D721Med (cell line): ENCODE measurements at regions not wholly inside any gene's neighbourhood (a gene's known extent, or its start where the extent isn't known, plus 50 kb on each side); places are given as distances from the start of the nearest gene placed in this dataset.

ENCODE experiments used
- DNase-seq: peaks from one replicate; pipeline ENCODE4 v3.0.0; 2011; ENCODE audit warnings: low spot score; ENCODE audit not compliant: insufficient read length
- FAIRE-seq: peaks from 2 replicates; lab custom pipeline; 2011; peaks lifted over from hg19 to GRCh38; lab: Jason Lieb, UNC
- TF ChIP-seq, protein P1 (sequence below): IDR thresholded peaks from 2 replicates; pipeline ENCODE4 v1.5.1; 2012; ENCODE audit warnings: mild to moderate bottlenecking, control low read depth; ENCODE audit not compliant: insufficient read depth; ENCODE audit errors: missing control alignments

DNA sequence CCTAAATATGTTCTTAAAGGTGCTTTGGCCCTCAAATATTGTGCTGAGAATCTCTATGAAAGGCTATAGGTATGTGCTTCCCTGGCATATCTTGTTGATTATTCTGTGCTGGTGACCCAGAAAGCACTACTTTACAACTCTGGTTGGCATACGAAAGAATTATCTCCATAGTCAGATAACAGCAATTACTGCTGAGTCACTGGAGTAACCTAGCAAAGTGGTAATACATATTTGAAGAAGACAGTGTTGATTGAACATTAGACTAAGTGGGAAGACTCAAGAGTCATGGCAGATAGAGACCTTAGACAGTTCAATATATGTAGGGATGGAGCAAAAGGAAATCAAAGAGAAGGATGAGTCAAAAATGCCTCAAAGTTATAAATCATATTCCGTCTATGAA, 1978.5 kb upstream of the LRRTM1 start:
- FAIRE-seq (no peak), DNase-seq (no peak)
- TF ChIP-seq, protein P1, sequence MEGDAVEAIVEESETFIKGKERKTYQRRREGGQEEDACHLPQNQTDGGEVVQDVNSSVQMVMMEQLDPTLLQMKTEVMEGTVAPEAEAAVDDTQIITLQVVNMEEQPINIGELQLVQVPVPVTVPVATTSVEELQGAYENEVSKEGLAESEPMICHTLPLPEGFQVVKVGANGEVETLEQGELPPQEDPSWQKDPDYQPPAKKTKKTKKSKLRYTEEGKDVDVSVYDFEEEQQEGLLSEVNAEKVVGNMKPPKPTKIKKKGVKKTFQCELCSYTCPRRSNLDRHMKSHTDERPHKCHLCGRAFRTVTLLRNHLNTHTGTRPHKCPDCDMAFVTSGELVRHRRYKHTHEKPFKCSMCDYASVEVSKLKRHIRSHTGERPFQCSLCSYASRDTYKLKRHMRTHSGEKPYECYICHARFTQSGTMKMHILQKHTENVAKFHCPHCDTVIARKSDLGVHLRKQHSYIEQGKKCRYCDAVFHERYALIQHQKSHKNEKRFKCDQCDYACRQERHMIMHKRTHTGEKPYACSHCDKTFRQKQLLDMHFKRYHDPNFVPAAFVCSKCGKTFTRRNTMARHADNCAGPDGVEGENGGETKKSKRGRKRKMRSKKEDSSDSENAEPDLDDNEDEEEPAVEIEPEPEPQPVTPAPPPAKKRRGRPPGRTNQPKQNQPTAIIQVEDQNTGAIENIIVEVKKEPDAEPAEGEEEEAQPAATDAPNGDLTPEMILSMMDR, result no peak

DNA sequence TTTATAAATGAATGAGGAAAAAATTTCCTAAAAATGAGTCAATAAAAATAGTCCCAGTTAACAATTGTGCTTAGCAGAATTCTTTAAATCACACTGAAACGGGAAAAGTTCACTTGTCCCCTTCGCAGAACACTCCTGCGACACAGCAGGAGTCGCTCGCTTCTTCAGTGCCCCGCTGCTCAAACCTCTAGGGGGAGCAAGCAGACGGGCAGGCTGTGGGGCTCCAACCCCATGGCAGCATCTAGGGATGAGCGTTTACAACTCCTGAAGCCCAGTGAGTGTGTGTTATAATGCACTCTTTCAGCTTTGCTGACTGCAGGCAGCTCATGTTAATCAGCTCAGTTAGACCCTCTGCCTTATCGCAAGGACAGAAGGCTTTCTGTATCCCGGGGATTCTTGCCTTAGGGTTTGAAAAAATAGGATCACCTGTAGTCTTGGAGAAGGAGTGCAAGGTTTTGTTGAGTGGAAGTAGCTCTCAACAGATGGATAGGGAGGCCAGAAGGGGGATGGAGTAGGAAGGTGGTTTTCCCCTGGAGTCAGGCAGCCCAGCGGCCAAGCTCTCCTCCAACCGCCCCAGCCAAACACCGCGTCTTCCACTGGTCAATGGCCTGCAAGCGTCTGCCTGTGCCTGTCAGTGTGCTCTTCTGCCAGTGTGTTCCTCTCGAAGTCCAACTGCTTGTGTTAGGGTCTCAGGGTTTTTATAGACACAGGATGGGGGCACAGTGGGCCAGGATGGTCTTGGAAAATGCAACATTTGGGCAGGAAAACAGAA, 1977.7 kb upstream of the LRRTM1 start:
- no peak for DNase-seq
- FAIRE-seq, result no peak
- TF ChIP-seq, protein P1, result no peak

DNA sequence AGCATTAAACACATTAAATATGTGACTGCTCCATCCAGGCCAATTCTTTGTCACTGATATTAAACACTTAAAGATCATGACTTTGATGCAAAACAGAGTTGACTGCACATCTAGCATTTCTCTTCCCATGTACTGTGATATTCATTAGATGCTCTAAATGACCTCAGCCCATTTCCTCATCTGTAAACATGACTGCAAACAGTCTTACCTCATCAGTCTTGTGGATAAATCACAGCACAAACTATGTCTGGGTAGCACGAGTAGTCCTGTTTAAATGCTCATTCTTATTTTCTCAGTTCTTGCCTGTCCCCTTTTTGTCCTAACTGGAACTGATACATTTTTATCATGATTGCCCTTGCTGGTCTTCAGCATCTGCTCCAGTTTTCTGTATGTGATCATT, 1974.8 kb upstream of the LRRTM1 start:
- FAIRE-seq (no peak), DNase-seq (no peak)
- TF ChIP-seq, protein P1, result no peak

DNA sequence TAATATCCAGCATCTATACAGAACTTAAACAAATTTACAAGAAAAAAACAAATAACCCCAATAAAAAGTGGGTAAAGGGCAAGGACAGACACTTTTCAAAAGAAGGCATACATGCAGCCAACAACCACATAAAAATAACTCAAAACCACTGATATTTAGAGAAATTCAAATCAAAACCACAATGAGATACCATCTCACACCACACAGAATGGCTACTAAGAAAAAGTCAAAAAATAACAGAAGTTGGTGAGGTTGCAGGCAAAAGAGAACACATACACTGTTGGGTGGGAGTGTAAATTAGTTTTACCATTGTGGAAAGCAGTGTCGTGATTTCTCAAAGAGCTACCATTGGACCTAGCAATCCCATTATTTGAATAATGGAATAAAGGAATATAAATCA, 1973.9 kb upstream of the LRRTM1 start:
- FAIRE-seq, result no peak
- TF ChIP-seq, protein P1, result no peak
- no peak for DNase-seq

- FAIRE-seq, result no peak
- no peak for DNase-seq
- TF ChIP-seq, protein P1, result no peak
These were observed 1971.0 kb upstream of the LRRTM1 start for GRCh38 chr2:82275599-82275998.

- FAIRE-seq, result no peak
These were observed 1963.9 kb upstream of the LRRTM1 start for GRCh38 chr2:82268446-82268845.

DNA sequence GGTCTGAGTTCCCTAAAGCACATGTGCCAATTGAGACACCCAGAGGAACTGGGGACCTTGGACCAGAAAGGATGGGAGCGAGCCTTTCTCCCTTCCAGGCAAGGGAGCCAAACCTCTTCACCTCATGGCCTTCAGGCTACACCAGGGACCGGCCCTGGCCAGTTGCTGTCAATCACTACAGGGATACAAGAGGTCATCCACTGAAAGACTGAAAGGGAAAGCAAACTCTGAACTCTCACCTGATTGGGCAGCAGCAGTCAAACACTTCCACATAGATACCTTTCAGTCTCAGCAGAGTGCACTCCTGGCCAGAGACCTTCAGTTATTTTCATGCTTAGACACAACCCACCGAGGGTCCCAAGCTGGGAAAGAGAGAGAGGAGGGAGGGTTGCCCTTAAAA, 1956.0 kb upstream of the LRRTM1 start:
- TF ChIP-seq, protein P1, result no peak
- FAIRE-seq, result no peak
- no peak for DNase-seq

More at GRCh38 chr2:82268446-82268845, 1963.9 kb upstream of the LRRTM1 start:
- TF ChIP-seq, protein P1, result no peak
- DNase-seq, result no peak
